Cardiac fibroblast (primary cell): ENCODE measurements at regions not wholly inside any gene's neighbourhood (a gene's known extent, or its start where the extent isn't known, plus 50 kb on each side); places are given as distances from the start of the nearest gene placed in this dataset.
A peak's percentile ranks its signal among the peaks of the same experiment; 100 is the strongest.

Experiments
- DNase-seq, 2 donors: peaks; one replicate each; pipeline versions ENCODE4 v3.0.0 to v3.0.0-alpha.2; 2010; ENCODE audit warnings: low read depth in 2 of 2
- H3K4me3 ChIP-seq, 2 donors: replicated peaks in 1 of 2; 1 replicate in 1 of 2; 2 replicates in 1 of 2; pipeline ENCODE4 v1.5.1; 2011; ENCODE audit warnings: low read depth in 2 of 2, low read length in 2 of 2, mild to moderate bottlenecking in 2 of 2, moderate library complexity in 1 of 2
- CTCF ChIP-seq: IDR thresholded peaks from one replicate; pipeline ENCODE4 v1.5.1; 2011; ENCODE audit warnings: low read depth, mild to moderate bottlenecking, low read length, inconsistent platforms

GRCh38 chr5:166331521-166331920 is 1959.9 kb upstream of the WWC1 start:
- DNase-seq, result no peak
- H3K4me3 ChIP-seq, result no peak overlapping the region
- no peak for TF ChIP-seq CTCF

DNA sequence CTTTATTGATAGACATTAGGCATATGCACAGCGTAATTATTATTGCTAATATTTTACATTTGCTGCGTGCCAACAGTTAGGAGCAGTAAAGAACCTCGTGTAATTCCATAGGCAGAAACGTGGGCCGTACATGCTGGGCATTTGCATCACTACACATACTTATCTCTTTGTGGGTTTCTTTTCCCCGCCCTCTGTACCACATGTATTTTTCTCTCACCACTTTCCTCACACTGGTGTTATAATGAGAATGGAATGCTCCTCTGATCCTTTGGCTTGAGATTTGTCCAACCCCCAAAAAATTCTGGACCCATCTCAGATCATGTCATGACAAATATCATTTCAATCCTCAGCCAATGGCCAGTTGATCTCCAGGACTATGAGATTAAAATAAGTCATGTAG is 1952.6 kb upstream of the WWC1 start:
- TF ChIP-seq CTCF, result no peak
- H3K4me3 ChIP-seq, result no peak overlapping the region
- peak in 1 of 2 donors; percentile 32 for DNase-seq

- H3K4me3 ChIP-seq, result no peak overlapping the region
- no peak for TF ChIP-seq CTCF
- no peak for DNase-seq
Measured at GRCh38 chr5:166340039-166340438, 1951.4 kb upstream of the WWC1 start.

- TF ChIP-seq CTCF, result peak; percentile 16
- H3K4me3 ChIP-seq, result no peak overlapping the region
- DNase-seq, result peak in 1 of 2 donors; percentile 1
Measured at GRCh38 chr5:166341740-166342337, 1949.6 kb upstream of the WWC1 start.

GRCh38 chr5:166342402-166342801 is 1949.0 kb upstream of the WWC1 start:
- no peak for TF ChIP-seq CTCF
- no peak overlapping the region for H3K4me3 ChIP-seq
- DNase-seq, result no peak

GRCh38 chr5:166346726-166347374 is 1944.6 kb upstream of the WWC1 start:
- no peak for DNase-seq
- H3K4me3 ChIP-seq, result no peak overlapping the region
- no peak for TF ChIP-seq CTCF
